Activated naive CD8-positive, alpha-beta T cell treated with anti-CD3 and anti-CD28 coated beads, Interleukin-2, amount 50 U/mL, for 24 hours (primary cell): ENCODE measurements at regions not wholly inside any gene's neighbourhood (a gene's known extent, or its start where the extent isn't known, plus 50 kb on each side); places are given as distances from the start of the nearest gene placed in this dataset.

Experiments used
- ATAC-seq: fragments of 150-1000 bp; cut with Tn5 transposase; one replicate; pipeline ENCODE4 v1.10.0; 2021
- DNase-seq: peaks from one replicate; pipeline ENCODE4 v3.0.0; 2021
- H3K27ac Mint-ChIP-seq: one replicate; pipeline ENCODE4 v1.8.0; 2021; ENCODE audit warnings: mild to moderate bottlenecking, mixed read lengths
- H3K27me3 Mint-ChIP-seq: one replicate; pipeline ENCODE4 v1.8.0; 2021; ENCODE audit warnings: mixed read lengths
- H3K36me3 Mint-ChIP-seq: one replicate; pipeline ENCODE4 v1.8.0; 2021; ENCODE audit warnings: low read depth, mixed read lengths
- H3K4me1 Mint-ChIP-seq: one replicate; pipeline ENCODE4 v1.8.0; 2021; ENCODE audit warnings: mixed read lengths
- H3K4me3 Mint-ChIP-seq: one replicate; pipeline ENCODE4 v1.8.0; 2021; ENCODE audit warnings: mild to moderate bottlenecking, moderate library complexity, mixed read lengths
- H3K9me3 Mint-ChIP-seq: one replicate; pipeline ENCODE4 v1.8.0; 2021; ENCODE audit warnings: mixed read lengths

GRCh38 chr17:73694491-73694890 is 50.2 kb upstream of the SDK2 start:
- Mint-ChIP-seq H3K9me3 (peaks cover 3% of the 10 kb centered on the region), H3K36me3 (no peaks in the 10 kb centered on the region), H3K27me3 (no peaks in the 10 kb centered on the region), H3K27ac (no peak overlapping the region), H3K4me1 (no peaks in the 10 kb centered on the region), H3K4me3 (no peak overlapping the region)
- no peak for ATAC-seq
- no peak for DNase-seq

- Mint-ChIP-seq H3K36me3 (no peaks in the 10 kb centered on the region), H3K9me3 (peaks cover 3% of the 10 kb centered on the region), H3K4me3 (no peak overlapping the region), H3K27ac (no peak overlapping the region), H3K4me1 (no peaks in the 10 kb centered on the region), H3K27me3 (no peaks in the 10 kb centered on the region)
- no peak for DNase-seq
- no peak for ATAC-seq
Observed at GRCh38 chr17:73695035-73695738, 50.9 kb upstream of the SDK2 start.

- no peaks in the 10 kb centered on the region for H3K4me1 Mint-ChIP-seq
- ATAC-seq (no peak), DNase-seq (no peak)
- H3K27ac Mint-ChIP-seq, result no peak overlapping the region
- H3K4me3 Mint-ChIP-seq, result no peak overlapping the region
- H3K36me3 Mint-ChIP-seq, result no peaks in the 10 kb centered on the region
- no peaks in the 10 kb centered on the region for H3K27me3 Mint-ChIP-seq
- H3K9me3 Mint-ChIP-seq, result peaks cover 3% of the 10 kb centered on the region
Observed at GRCh38 chr17:73696251-73696650, 52.0 kb upstream of the SDK2 start.

GRCh38 chr17:73697872-73698271 is 53.6 kb upstream of the SDK2 start:
- no peak overlapping the region for H3K27ac Mint-ChIP-seq
- H3K4me1 Mint-ChIP-seq, result no peaks in the 10 kb centered on the region
- no peak for DNase-seq
- H3K27me3 Mint-ChIP-seq, result no peaks in the 10 kb centered on the region
- peaks cover 3% of the 10 kb centered on the region for H3K9me3 Mint-ChIP-seq
- ATAC-seq, result no peak
- H3K4me3 Mint-ChIP-seq, result no peak overlapping the region
- no peaks in the 10 kb centered on the region for H3K36me3 Mint-ChIP-seq

DNA sequence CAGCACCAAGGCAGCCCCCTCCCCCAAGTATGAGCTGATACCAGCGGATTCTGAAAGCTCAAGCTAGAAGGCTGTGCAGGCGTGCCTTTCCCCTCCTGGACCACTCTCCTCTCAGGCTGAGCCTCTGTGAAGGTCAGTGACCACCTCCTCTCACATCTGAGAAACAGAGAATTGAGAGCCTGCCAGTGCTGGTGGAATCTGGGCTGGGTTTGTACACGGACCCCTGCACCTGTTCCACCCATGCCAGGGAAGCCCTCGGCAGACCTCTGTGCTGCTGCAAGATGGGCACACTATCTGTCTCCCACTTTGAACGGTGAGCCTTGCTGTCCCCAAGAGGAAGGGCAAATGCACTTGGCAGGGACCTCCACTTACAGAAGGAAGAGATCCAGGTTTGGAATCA is 54.7 kb upstream of the SDK2 start:
- Mint-ChIP-seq H3K27ac (no peak overlapping the region), H3K27me3 (no peaks in the 10 kb centered on the region), H3K36me3 (no peaks in the 10 kb centered on the region), H3K4me3 (no peak overlapping the region), H3K9me3 (peaks cover 3% of the 10 kb centered on the region), H3K4me1 (no peaks in the 10 kb centered on the region)
- DNase-seq (no peak), ATAC-seq (no peak)

- H3K4me1 Mint-ChIP-seq, result no peaks in the 10 kb centered on the region
- no peak for DNase-seq
- no peak overlapping the region for H3K27ac Mint-ChIP-seq
- no peak for ATAC-seq
- no peaks in the 10 kb centered on the region for H3K27me3 Mint-ChIP-seq
- H3K9me3 Mint-ChIP-seq, result no peaks in the 10 kb centered on the region
- no peaks in the 10 kb centered on the region for H3K36me3 Mint-ChIP-seq
- H3K4me3 Mint-ChIP-seq, result no peak overlapping the region
Observed at GRCh38 chr17:73701701-73702100, 57.5 kb upstream of the SDK2 start.

DNA sequence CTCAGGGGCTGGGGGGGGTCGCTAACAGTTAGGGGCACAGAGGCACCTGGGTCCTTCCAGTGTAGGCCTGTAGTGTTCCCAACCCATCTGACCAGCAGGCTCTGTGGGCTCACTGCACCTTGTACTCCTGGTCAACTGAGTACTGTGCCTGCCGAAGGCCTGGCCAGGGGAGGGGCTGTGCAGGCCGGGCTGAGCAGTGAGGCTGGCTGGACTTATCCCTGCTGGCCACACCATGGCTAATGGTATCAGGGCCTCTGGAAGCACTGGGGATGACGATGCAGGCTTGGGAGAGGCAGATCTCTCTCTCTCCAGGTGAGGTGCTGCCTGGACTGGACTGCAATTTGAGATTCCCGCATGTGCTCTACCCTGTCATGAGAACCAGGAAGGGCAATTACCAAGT is 58.9 kb upstream of the SDK2 start:
- Mint-ChIP-seq H3K9me3 (no peaks in the 10 kb centered on the region), H3K4me1 (no peaks in the 10 kb centered on the region), H3K27me3 (peaks cover 5% of the 10 kb centered on the region), H3K36me3 (no peaks in the 10 kb centered on the region), H3K27ac (no peak overlapping the region), H3K4me3 (no peak overlapping the region)
- ATAC-seq (no peak), DNase-seq (no peak)

GRCh38 chr17:73703917-73704316 is 59.7 kb upstream of the SDK2 start:
- no peak overlapping the region for H3K4me3 Mint-ChIP-seq
- H3K4me1 Mint-ChIP-seq, result no peaks in the 10 kb centered on the region
- H3K27ac Mint-ChIP-seq, result no peak overlapping the region
- no peak for DNase-seq
- no peaks in the 10 kb centered on the region for H3K9me3 Mint-ChIP-seq
- H3K27me3 Mint-ChIP-seq, result peaks cover 5% of the 10 kb centered on the region
- ATAC-seq, result no peak
- no peaks in the 10 kb centered on the region for H3K36me3 Mint-ChIP-seq

- H3K4me3 Mint-ChIP-seq, result no peak overlapping the region
Observed at GRCh38 chr17:73705594-73705993, 61.3 kb upstream of the SDK2 start.

GRCh38 chr17:73706428-73706827 is 62.2 kb upstream of the SDK2 start:
- peaks cover 6% of the 10 kb centered on the region for H3K4me1 Mint-ChIP-seq
- H3K9me3 Mint-ChIP-seq, result no peaks in the 10 kb centered on the region
- no peak for ATAC-seq
- H3K27me3 Mint-ChIP-seq, result peaks cover 10% of the 10 kb centered on the region
- H3K36me3 Mint-ChIP-seq, result no peaks in the 10 kb centered on the region
- no peak for DNase-seq
- H3K4me3 Mint-ChIP-seq, result no peak overlapping the region
- H3K27ac Mint-ChIP-seq, result no peak overlapping the region

More at GRCh38 chr17:73705594-73705993, 61.3 kb upstream of the SDK2 start:
- Mint-ChIP-seq H3K9me3 (no peaks in the 10 kb centered on the region), H3K36me3 (no peaks in the 10 kb centered on the region), H3K4me1 (peaks cover 6% of the 10 kb centered on the region), H3K27ac (no peak overlapping the region), H3K27me3 (peaks cover 10% of the 10 kb centered on the region)
- ATAC-seq, result no peak
- DNase-seq, result no peak

DNA sequence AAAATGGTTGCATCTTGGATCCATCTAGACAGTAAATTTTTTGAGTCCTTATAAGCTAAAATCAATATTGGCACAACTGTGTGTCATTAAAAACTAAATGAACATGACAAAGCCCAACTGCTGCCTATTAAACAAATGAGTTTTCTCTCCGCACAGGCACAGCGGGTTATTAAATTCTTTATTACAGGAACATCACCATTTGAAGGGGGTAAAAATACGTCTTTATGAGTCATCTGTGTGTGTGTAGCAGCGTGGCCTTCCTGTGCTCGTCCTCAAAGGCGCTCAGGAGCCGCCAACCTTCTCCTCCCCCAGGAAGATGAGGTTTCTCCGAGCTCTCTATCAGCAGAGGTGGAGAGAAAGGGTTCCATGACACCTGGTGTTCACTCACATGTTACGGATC is 62.6 kb upstream of the SDK2 start:
- peaks cover 10% of the 10 kb centered on the region for H3K27me3 Mint-ChIP-seq
- H3K4me3 Mint-ChIP-seq, result no peak overlapping the region
- no peak for DNase-seq
- no peaks in the 10 kb centered on the region for H3K36me3 Mint-ChIP-seq
- peaks cover 6% of the 10 kb centered on the region for H3K4me1 Mint-ChIP-seq
- H3K27ac Mint-ChIP-seq, result no peak overlapping the region
- no peaks in the 10 kb centered on the region for H3K9me3 Mint-ChIP-seq
- ATAC-seq, result no peak

GRCh38 chr17:73707358-73707757 is 63.1 kb upstream of the SDK2 start:
- Mint-ChIP-seq H3K27ac (no peak overlapping the region), H3K27me3 (peaks cover 10% of the 10 kb centered on the region), H3K9me3 (no peaks in the 10 kb centered on the region), H3K4me3 (no peak overlapping the region), H3K36me3 (no peaks in the 10 kb centered on the region), H3K4me1 (peaks cover 6% of the 10 kb centered on the region)
- ATAC-seq (no peak), DNase-seq (no peak)

GRCh38 chr17:73710095-73710592 is 65.9 kb upstream of the SDK2 start:
- ATAC-seq, result peak; percentile 52
- H3K4me3 Mint-ChIP-seq, result no peak overlapping the region
- H3K27me3 Mint-ChIP-seq, result peaks cover 10% of the 10 kb centered on the region
- DNase-seq, result peak; percentile 72
- no peaks in the 10 kb centered on the region for H3K36me3 Mint-ChIP-seq
- no peak overlapping the region for H3K27ac Mint-ChIP-seq
- peaks cover 6% of the 10 kb centered on the region for H3K4me1 Mint-ChIP-seq
- no peaks in the 10 kb centered on the region for H3K9me3 Mint-ChIP-seq

- no peak for DNase-seq
- no peak for ATAC-seq
Observed at GRCh38 chr17:73711184-73711583, 66.9 kb upstream of the SDK2 start.

DNA sequence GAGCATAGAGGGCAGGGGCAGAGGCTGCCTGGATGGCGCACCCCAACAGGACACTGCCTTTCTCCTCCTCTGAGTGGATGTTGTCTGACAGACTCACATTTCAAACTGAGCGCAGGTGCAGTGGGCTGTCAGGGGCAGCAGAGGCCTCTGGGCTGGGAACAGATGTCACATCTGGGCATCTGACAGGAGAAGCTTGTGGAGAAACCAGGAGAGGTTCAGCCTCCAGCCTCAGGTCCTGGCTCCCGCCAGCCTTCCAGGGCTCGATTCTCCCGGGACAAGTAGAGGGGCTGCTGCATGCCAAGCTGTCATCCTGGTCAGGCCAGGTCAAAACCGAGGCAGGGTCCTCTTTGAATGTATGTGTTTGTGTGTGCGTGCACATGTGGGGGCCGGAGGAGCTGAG is 67.7 kb upstream of the SDK2 start:
- no peak for ATAC-seq
- Mint-ChIP-seq H3K36me3 (no peaks in the 10 kb centered on the region), H3K4me1 (peaks cover 6% of the 10 kb centered on the region), H3K27me3 (peaks cover 10% of the 10 kb centered on the region), H3K27ac (no peak overlapping the region), H3K4me3 (no peak overlapping the region), H3K9me3 (no peaks in the 10 kb centered on the region)
- DNase-seq, result no peak

More at GRCh38 chr17:73711184-73711583, 66.9 kb upstream of the SDK2 start:
- Mint-ChIP-seq H3K4me3 (no peak overlapping the region), H3K4me1 (peaks cover 6% of the 10 kb centered on the region), H3K9me3 (no peaks in the 10 kb centered on the region), H3K27ac (no peak overlapping the region), H3K36me3 (no peaks in the 10 kb centered on the region), H3K27me3 (peaks cover 10% of the 10 kb centered on the region)

DNA sequence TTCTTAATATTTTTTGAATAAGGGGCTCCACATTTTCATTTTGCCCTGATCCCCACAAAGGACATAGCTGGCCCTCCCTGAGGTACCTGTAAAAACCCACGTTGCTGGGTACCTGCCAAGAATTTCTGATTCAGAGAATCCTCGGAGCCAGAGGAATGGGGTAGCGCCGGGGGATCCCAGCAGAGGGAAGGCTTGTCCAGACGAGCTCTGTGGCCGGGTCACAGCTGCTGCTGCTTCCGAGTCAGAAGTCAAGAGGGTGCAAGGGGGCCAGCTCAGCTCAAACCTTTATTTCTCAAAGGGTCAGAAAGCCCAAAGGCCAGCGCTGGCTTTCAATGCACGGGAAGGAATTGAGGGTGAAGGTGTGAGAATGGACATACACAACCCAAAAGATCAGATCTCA is 68.9 kb upstream of the SDK2 start:
- Mint-ChIP-seq H3K27me3 (peaks cover 5% of the 10 kb centered on the region), H3K4me3 (no peak overlapping the region), H3K4me1 (peaks cover 6% of the 10 kb centered on the region), H3K9me3 (no peaks in the 10 kb centered on the region), H3K36me3 (no peaks in the 10 kb centered on the region), H3K27ac (no peak overlapping the region)
- ATAC-seq (no peak), DNase-seq (no peak)
